ENCODE measurements at regions not wholly inside any gene's neighbourhood (a gene's known extent, or its start where the extent isn't known, plus 50 kb on each side); places are given as distances from the start of the nearest gene placed in this dataset.

GRCh38 chr15:91717811-91718210, 135.7 kb upstream of the SLCO3A1 start:
- FAIRE-seq (no peak), DNase-seq (ENCODE audit: low read depth) (no peak)
- Histone ChIP-seq H3K27me3 (ENCODE audit: control insufficient read depth, insufficient read depth, low read length) (no peaks in the 10 kb centered on the region), H3K36me3 (ENCODE audit: control insufficient read depth, insufficient read depth, low read length) (no peaks in the 10 kb centered on the region), H3K4me3 (ENCODE audit: low read depth, low read length) (no peak overlapping the region)
- TF ChIP-seq CTCF (IDR thresholded peaks at IDR 0.05; ENCODE audit: insufficient read depth, low read length, severe bottlenecking): no peak

DNA sequence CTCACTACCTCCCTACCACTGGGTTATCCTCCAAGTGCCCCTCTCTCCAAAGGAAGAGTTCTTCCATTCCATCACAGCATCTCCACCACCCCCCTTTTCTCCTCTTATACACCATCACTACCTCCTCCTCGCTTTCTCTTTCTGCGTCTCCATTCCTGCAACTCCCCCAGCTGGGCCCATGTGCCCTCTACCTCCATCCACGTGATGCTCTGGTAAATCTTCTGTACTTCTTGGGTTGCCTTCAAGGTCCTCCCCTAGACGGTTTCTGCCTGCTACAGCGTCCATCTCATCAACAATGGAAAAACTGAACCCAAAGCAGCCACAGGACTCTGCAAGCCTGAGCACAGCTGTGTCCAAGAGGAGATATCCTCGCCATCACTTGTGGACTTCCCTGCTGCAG, 129.5 kb upstream of the SLCO3A1 start:
- Histone ChIP-seq H3K4me3 (ENCODE audit: low read depth, low read length) (no peak overlapping the region), H3K27me3 (ENCODE audit: control insufficient read depth, insufficient read depth, low read length) (no peaks in the 10 kb centered on the region), H3K36me3 (ENCODE audit: control insufficient read depth, insufficient read depth, low read length) (no peaks in the 10 kb centered on the region)
- FAIRE-seq (no peak), DNase-seq (ENCODE audit: low read depth) (no peak)
- TF ChIP-seq CTCF (IDR thresholded peaks at IDR 0.05; ENCODE audit: insufficient read depth, low read length, severe bottlenecking): no peak

GRCh38 chr15:91733661-91734060, 119.8 kb upstream of the SLCO3A1 start:
- DNase-seq (ENCODE audit: low read depth) (no peak), FAIRE-seq (no peak)
- TF ChIP-seq CTCF (IDR thresholded peaks at IDR 0.05; ENCODE audit: insufficient read depth, low read length, severe bottlenecking): no peak
- no peaks in the 10 kb centered on the region for H3K27me3 ChIP-seq (ENCODE audit: control insufficient read depth, insufficient read depth, low read length)
- no peak overlapping the region for H3K4me3 ChIP-seq (ENCODE audit: low read depth, low read length)
- no peaks in the 10 kb centered on the region for H3K36me3 ChIP-seq (ENCODE audit: control insufficient read depth, insufficient read depth, low read length)

- TF ChIP-seq CTCF (IDR thresholded peaks at IDR 0.05; ENCODE audit: insufficient read depth, low read length, severe bottlenecking): no peak
- Histone ChIP-seq H3K36me3 (ENCODE audit: control insufficient read depth, insufficient read depth, low read length) (no peaks in the 10 kb centered on the region), H3K27me3 (ENCODE audit: control insufficient read depth, insufficient read depth, low read length) (no peaks in the 10 kb centered on the region), H3K4me3 (ENCODE audit: low read depth, low read length) (no peak overlapping the region)
- DNase-seq (ENCODE audit: low read depth) (no peak), FAIRE-seq (no peak)
Observed at GRCh38 chr15:91737151-91737818, 116.2 kb upstream of the SLCO3A1 start.

DNA sequence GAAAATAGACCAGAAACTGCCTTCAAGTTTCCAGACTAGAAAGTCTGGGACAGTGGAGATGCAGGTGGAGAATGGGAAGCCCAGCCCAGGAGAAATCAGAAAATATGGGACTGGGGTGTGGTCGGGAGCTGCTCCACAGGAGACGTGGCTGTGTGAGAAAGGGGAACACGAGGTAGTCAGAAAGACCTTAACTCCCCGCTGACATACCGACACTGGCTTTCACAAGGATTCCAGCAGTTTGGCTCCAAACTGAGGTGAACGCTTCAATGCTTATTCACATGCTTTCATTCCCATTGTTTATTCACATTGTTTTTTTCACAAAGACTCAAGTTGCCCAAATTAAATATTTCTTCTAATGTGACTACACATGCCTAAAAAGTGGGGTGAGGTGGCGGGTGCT, 111.5 kb upstream of the SLCO3A1 start:
- H3K27me3 ChIP-seq (ENCODE audit: control insufficient read depth, insufficient read depth, low read length): no peaks in the 10 kb centered on the region

More for the DNA sequence above, 111.5 kb upstream of the SLCO3A1 start:
- FAIRE-seq (no peak), DNase-seq (ENCODE audit: low read depth) (no peak)
- no peak overlapping the region for H3K4me3 ChIP-seq (ENCODE audit: low read depth, low read length)
- TF ChIP-seq CTCF (IDR thresholded peaks at IDR 0.05; ENCODE audit: insufficient read depth, low read length, severe bottlenecking): no peak
- no peaks in the 10 kb centered on the region for H3K36me3 ChIP-seq (ENCODE audit: control insufficient read depth, insufficient read depth, low read length)
